AG09319 (cell line): ENCODE measurements at regions not wholly inside any gene's neighbourhood (a gene's known extent, or its start where the extent isn't known, plus 50 kb on each side); places are given as distances from the start of the nearest gene placed in this dataset.

ENCODE experiments used
- DNase-seq: peaks from one replicate; pipeline ENCODE4 v3.0.0-alpha.2; 2010; ENCODE audit warnings: low read depth; ENCODE audit errors: extremely low read depth
- CTCF ChIP-seq: IDR thresholded peaks from 2 replicates; pipeline ENCODE4 v1.5.1; 2011; ENCODE audit warnings: low read depth, mild to moderate bottlenecking, inconsistent platforms, low read length, moderate library complexity

GRCh38 chr18:23401400-23402347 lies 51.4 kb upstream of the RIOK3 start:
- no peak for DNase-seq
- no peak for TF ChIP-seq CTCF
